ENCODE measurements at regions not wholly inside any gene's neighbourhood (a gene's known extent, or its start where the extent isn't known, plus 50 kb on each side); places are given as distances from the start of the nearest gene placed in this dataset.

- H3K4me3 Mint-ChIP-seq: no peak overlapping the region
- H2AFZ ChIP-seq (ENCODE audit: insufficient read depth, low read depth, low read length, poor library complexity, severe bottlenecking): no peak overlapping the region
- no peaks in the 10 kb centered on the region for H3K9me3 ChIP-seq (replicated peaks in 1 of 2; ENCODE audit: control insufficient read depth in 1 of 2, insufficient read depth in 1 of 2, low read length in 2 of 2)
- no peak overlapping the region for H3K27ac ChIP-seq (ENCODE audit: low read depth in 1 of 2, low read length in 2 of 2)
- H3K79me2 ChIP-seq (ENCODE audit: insufficient read depth, low read length): no peaks in the 10 kb centered on the region
- H3K27ac Mint-ChIP-seq: no peak overlapping the region
- no peak overlapping the region for H3K9ac ChIP-seq (ENCODE audit: insufficient read depth, low read length, poor library complexity, severe bottlenecking)
- no peaks in the 10 kb centered on the region for H3K27me3 ChIP-seq (ENCODE audit: control insufficient read depth in 2 of 2, insufficient read depth in 2 of 2, low read length in 2 of 2)
- no peaks in the 10 kb centered on the region for H3K4me1 ChIP-seq (ENCODE audit: control insufficient read depth in 1 of 2, insufficient read depth in 2 of 2, low read length in 2 of 2)
- H3K4me2 ChIP-seq (replicated peaks; ENCODE audit: extremely low read depth, low read length, poor library complexity, severe bottlenecking): no peak overlapping the region
- peaks cover 1 to 2% (median 2%) of the 10 kb centered on the region in 3 donors for H3K27me3 Mint-ChIP-seq (ENCODE audit: low read depth in 3 of 3)
- H3K36me3 ChIP-seq (replicated peaks in 1 of 2; ENCODE audit: control insufficient read depth in 1 of 2, insufficient read depth in 2 of 2, low read length in 2 of 2): no peaks in the 10 kb centered on the region
- peaks cover 0 to 3% (median 0%) of the 10 kb centered on the region in 7 donors for H3K9me3 Mint-ChIP-seq
- no peak for TF ChIP-seq CTCF (IDR thresholded peaks at IDR 0.05)
- WGBS (ENCODE audit: insufficient coverage): 89% methylated on average over 1 of the region's 2 CpGs
- H3K4me3 ChIP-seq (replicated peaks in 1 of 3; ENCODE audit: low read depth in 2 of 3, low read length in 3 of 3): no peak overlapping the region
- intact Hi-C loops (cut with micrococcal nuclease): no loop called here
- no peaks in the 10 kb centered on the region for H3K36me3 Mint-ChIP-seq
- H3K4me1 Mint-ChIP-seq: no peaks in the 10 kb centered on the region
- no peaks in the 10 kb centered on the region for H4K20me1 ChIP-seq (ENCODE audit: insufficient read depth, low read length)
- DNase-seq: no peak
These were observed 406.3 kb downstream of the RPL10L start for GRCh38 chr14:46245276-46245675.

DNA sequence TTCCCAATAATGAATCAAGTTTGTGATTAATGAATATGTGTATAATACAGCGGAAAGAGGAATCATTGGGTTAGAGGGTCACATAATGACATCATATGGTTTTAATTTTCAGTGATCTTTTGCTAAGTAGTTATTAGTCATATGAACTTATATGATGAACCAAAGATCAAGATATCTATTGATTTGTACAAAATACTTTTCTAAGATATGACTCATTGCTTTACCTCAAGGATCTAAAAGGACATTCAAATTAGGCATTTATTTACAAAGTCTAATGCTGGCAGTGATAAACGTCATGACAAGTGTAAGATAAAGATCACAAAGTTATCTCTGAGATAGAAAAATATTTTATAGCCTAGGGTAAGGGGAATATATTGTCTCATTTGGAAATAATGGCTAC lies 417.8 kb downstream of the RPL10L start:
- intact Hi-C loops (cut with micrococcal nuclease): no loop called here
- no peak for TF ChIP-seq CTCF (IDR thresholded peaks at IDR 0.05)
- no peak overlapping the region for H3K4me3 Mint-ChIP-seq

More for the DNA sequence above, 417.8 kb downstream of the RPL10L start:
- no peaks in the 10 kb centered on the region for H4K20me1 ChIP-seq (ENCODE audit: insufficient read depth, low read length)
- no peak overlapping the region for H3K9ac ChIP-seq (ENCODE audit: insufficient read depth, low read length, poor library complexity, severe bottlenecking)
- H3K27me3 ChIP-seq (ENCODE audit: control insufficient read depth in 2 of 2, insufficient read depth in 2 of 2, low read length in 2 of 2): no peaks in the 10 kb centered on the region
- H3K27ac ChIP-seq (ENCODE audit: low read depth in 1 of 2, low read length in 2 of 2): no peak overlapping the region
- no peaks in the 10 kb centered on the region for H3K4me1 ChIP-seq (ENCODE audit: control insufficient read depth in 1 of 2, insufficient read depth in 2 of 2, low read length in 2 of 2)
- no peak overlapping the region for H3K4me3 ChIP-seq (replicated peaks in 1 of 3; ENCODE audit: low read depth in 2 of 3, low read length in 3 of 3)
- H3K4me2 ChIP-seq (replicated peaks; ENCODE audit: extremely low read depth, low read length, poor library complexity, severe bottlenecking): no peak overlapping the region
- H3K36me3 Mint-ChIP-seq: no peaks in the 10 kb centered on the region
- H3K4me1 Mint-ChIP-seq: no peaks in the 10 kb centered on the region
- H3K9me3 ChIP-seq (replicated peaks in 1 of 2; ENCODE audit: control insufficient read depth in 1 of 2, insufficient read depth in 1 of 2, low read length in 2 of 2): no peaks in the 10 kb centered on the region
- no peaks in the 10 kb centered on the region for H3K79me2 ChIP-seq (ENCODE audit: insufficient read depth, low read length)
- H2AFZ ChIP-seq (ENCODE audit: insufficient read depth, low read depth, low read length, poor library complexity, severe bottlenecking): no peak overlapping the region
- H3K27me3 Mint-ChIP-seq (ENCODE audit: low read depth in 3 of 3): no peaks in the 10 kb centered on the region
- no peak for DNase-seq
- H3K36me3 ChIP-seq (replicated peaks in 1 of 2; ENCODE audit: control insufficient read depth in 1 of 2, insufficient read depth in 2 of 2, low read length in 2 of 2): no peaks in the 10 kb centered on the region
- no peak overlapping the region for H3K27ac Mint-ChIP-seq
- peaks cover 0 to 5% (median 0%) of the 10 kb centered on the region in 7 donors for H3K9me3 Mint-ChIP-seq
- no CpG with 5 or more reads among the region's 2 CpGs for WGBS (ENCODE audit: insufficient coverage)
